H1 (cell line): ENCODE measurements at regions not wholly inside any gene's neighbourhood (a gene's known extent, or its start where the extent isn't known, plus 50 kb on each side); places are given as distances from the start of the nearest gene placed in this dataset.

ENCODE experiments used
- CTCF ChIA-PET: fragments of 300-600 bp; sonication (Branson Sonifier 250); formaldehyde crosslinking; loops from one replicate; lab custom pipeline; 2021; ENCODE audit not compliant: partially characterized antibody; lab: Charles Lee
- POLR2A ChIA-PET: fragments of 300-600 bp; sonication (Branson Sonifier 250); formaldehyde crosslinking; loops from one replicate; lab custom pipeline; 2021; ENCODE audit warnings: inconsistent platforms; ENCODE audit not compliant: partially characterized antibody; lab: Charles Lee
- DNase-seq, 2 experiments: peaks; one replicate each; pipeline versions ENCODE4 v3.0.0 to v3.0.0-alpha.2; 2010 to 2022; ENCODE audit warnings: low spot score in 2 of 2, low read depth in 1 of 2, mixed read lengths in 1 of 2
- FAIRE-seq: peaks from 2 replicates; lab custom pipeline; 2011; peaks lifted over from hg19 to GRCh38; lab: Jason Lieb, UNC
- H2AFZ ChIP-seq: 2 replicates; pipeline ENCODE4 v1.8.1; 2012; ENCODE audit warnings: low read length, inconsistent platforms
- H2AK5ac ChIP-seq: 2 replicates; pipeline ENCODE4 v1.6.1; 2013; ENCODE audit warnings: low read depth, low read length
- H2BK120ac ChIP-seq: replicated peaks from 2 replicates; pipeline ENCODE3; 2013; ENCODE audit warnings: low read depth, low read length, inconsistent platforms
- H2BK12ac ChIP-seq: 2 replicates; pipeline ENCODE4 v1.6.1; 2013; ENCODE audit warnings: low read depth, low read length
- H2BK15ac ChIP-seq: 2 replicates; pipeline ENCODE4 v1.6.1; 2013; ENCODE audit warnings: low read length
- H2BK20ac ChIP-seq: 2 replicates; pipeline ENCODE4 v1.6.1; 2013; ENCODE audit warnings: low read length
- H2BK5ac ChIP-seq: 2 replicates; pipeline ENCODE4 v1.6.1; 2013; ENCODE audit warnings: low read depth, low read length
- H3K14ac ChIP-seq: 2 replicates; pipeline ENCODE4 v1.6.1; 2013; ENCODE audit warnings: inconsistent platforms; ENCODE audit not compliant: insufficient read length
- H3K18ac ChIP-seq: 2 replicates; pipeline ENCODE4 v1.6.1; 2013; ENCODE audit warnings: low read length; ENCODE audit errors: extremely low read depth
- H3K23ac ChIP-seq: 2 replicates; pipeline ENCODE4 v1.6.1; 2013; ENCODE audit warnings: inconsistent platforms; ENCODE audit not compliant: insufficient read length
- H3K23me2 ChIP-seq: 2 replicates; pipeline ENCODE4 v1.6.1; 2013; ENCODE audit warnings: low read depth, low read length
- H3K27ac ChIP-seq: 2 replicates; pipeline ENCODE4 v1.6.1; 2011; ENCODE audit warnings: low read depth, low read length, inconsistent platforms
- H3K27me3 ChIP-seq, 4 experiments: replicated peaks in 1 of 4; 1 replicate in 1 of 4; 2 replicates in 3 of 4; pipeline versions ENCODE4 v1.6.1 to v1.8.1; 2011 to 2013; ENCODE audit warnings: low read length in 3 of 4, mild to moderate bottlenecking in 3 of 4, inconsistent platforms in 2 of 4, mixed read lengths in 2 of 4, moderate library complexity in 1 of 4; ENCODE audit not compliant: control insufficient read depth in 3 of 4, insufficient read depth in 3 of 4; ENCODE audit errors: extremely low read depth in 1 of 4
- H3K36me3 ChIP-seq, 4 experiments: 2 replicates each; pipeline versions ENCODE4 v1.6.1 to v1.8.1; 2011 to 2013; ENCODE audit warnings: mild to moderate bottlenecking in 4 of 4, low read length in 3 of 4, moderate library complexity in 2 of 4, control low read depth in 1 of 4, inconsistent platforms in 1 of 4; ENCODE audit not compliant: insufficient read depth in 4 of 4, control insufficient read depth in 2 of 4
- H3K4ac ChIP-seq: replicated peaks from 2 replicates; pipeline ENCODE3; 2013; ENCODE audit warnings: low read length, low read depth, mixed read lengths, inconsistent platforms; ENCODE audit not compliant: insufficient read length
- H3K4me1 ChIP-seq, 4 experiments: replicated peaks in 1 of 4; 1 replicate in 1 of 4; 2 replicates in 3 of 4; pipeline versions ENCODE4 v1.6.1 to v1.8.1; 2011 to 2013; ENCODE audit warnings: low read length in 3 of 4, inconsistent platforms in 2 of 4, mixed read lengths in 1 of 4; ENCODE audit not compliant: insufficient read depth in 4 of 4, control insufficient read depth in 3 of 4
- H3K4me2 ChIP-seq, 2 experiments: 2 replicates each; pipeline versions ENCODE4 v1.6.1 to v1.8.1; 2011 to 2013; ENCODE audit warnings: low read depth in 2 of 2, low read length in 2 of 2, control low read depth in 1 of 2, inconsistent platforms in 1 of 2, mild to moderate bottlenecking in 1 of 2; ENCODE audit not compliant: insufficient read depth in 1 of 2
- H3K4me3 ChIP-seq, 4 experiments: fragments of 200-600, 300-600 bp in 1 of 4; sonication (generic), shearing (Covaris generic), sonication (Bioruptor Twin) in 1 of 4; 2 replicates each; pipeline versions ENCODE4 v1.5.1 to v1.8.1; 2011 to 2016; ENCODE audit warnings: low read length in 4 of 4, low read depth in 3 of 4, control low read depth in 2 of 4, inconsistent platforms in 2 of 4, mild to moderate bottlenecking in 2 of 4, mixed read lengths in 1 of 4, moderate library complexity in 1 of 4; ENCODE audit not compliant: insufficient read depth in 2 of 4; ENCODE audit errors: extremely low read depth in 1 of 4
- H3K56ac ChIP-seq: replicated peaks from 2 replicates; pipeline ENCODE3; 2013; ENCODE audit warnings: low read depth, mild to moderate bottlenecking, mixed read lengths, low read length, inconsistent platforms; ENCODE audit not compliant: insufficient read length
- H3K79me1 ChIP-seq: 2 replicates; pipeline ENCODE4 v1.6.1; 2013; ENCODE audit warnings: low read depth, low read length, control low read depth
- H3K79me2 ChIP-seq, 2 experiments: 2 replicates each; pipeline versions ENCODE4 v1.6.1 to v1.8.1; 2012 to 2013; ENCODE audit warnings: low read length in 2 of 2, mild to moderate bottlenecking in 2 of 2, inconsistent platforms in 1 of 2; ENCODE audit not compliant: insufficient read depth in 2 of 2, control insufficient read depth in 1 of 2
- H3K9ac ChIP-seq, 4 experiments: replicated peaks in 1 of 4; 1 replicate in 1 of 4; 2 replicates in 3 of 4; pipeline versions ENCODE4 v1.6.1 to v1.8.1; 2011 to 2013; ENCODE audit warnings: low read depth in 3 of 4, low read length in 3 of 4, control low read depth in 2 of 4, mild to moderate bottlenecking in 2 of 4, moderate library complexity in 2 of 4, inconsistent platforms in 1 of 4; ENCODE audit errors: extremely low read depth in 1 of 4
- H3K9me3 ChIP-seq, 2 experiments: 2 replicates each; pipeline versions ENCODE4 v1.6.1 to v1.8.1; 2012 to 2013; ENCODE audit warnings: mild to moderate bottlenecking in 2 of 2, moderate library complexity in 2 of 2, control low read depth in 1 of 2, inconsistent platforms in 1 of 2, low read depth in 1 of 2, low read length in 1 of 2, mixed read lengths in 1 of 2; ENCODE audit not compliant: insufficient read depth in 2 of 2
- H4K20me1 ChIP-seq, 2 experiments: replicated peaks in 1 of 2; 2 replicates each; pipeline versions ENCODE3 to v1.8.1; 2011 to 2013; ENCODE audit warnings: inconsistent platforms in 2 of 2, low read length in 2 of 2, mild to moderate bottlenecking in 1 of 2; ENCODE audit not compliant: insufficient read depth in 2 of 2, control insufficient read depth in 1 of 2
- H4K5ac ChIP-seq: 2 replicates; pipeline ENCODE4 v1.6.1; 2013; ENCODE audit warnings: low read length, low read depth, mixed read lengths, inconsistent platforms; ENCODE audit not compliant: insufficient read length
- H4K8ac ChIP-seq: 2 replicates; pipeline ENCODE4 v1.8.0; 2013; ENCODE audit warnings: mild to moderate bottlenecking, moderate library complexity, low read length, inconsistent platforms; ENCODE audit not compliant: insufficient read depth; ENCODE audit errors: extremely low read depth
- H4K91ac ChIP-seq: replicated peaks from 2 replicates; pipeline ENCODE3; 2013; ENCODE audit warnings: low read length, mixed read lengths, inconsistent platforms; ENCODE audit not compliant: insufficient read length
- ATF2 ChIP-seq: IDR thresholded peaks from 2 replicates; pipeline ENCODE4 v1.6.1; 2012; ENCODE audit warnings: low read length, inconsistent platforms
- EP300 ChIP-seq, 2 experiments: IDR thresholded peaks; 1 replicate in 1 of 2; 2 replicates in 1 of 2; pipeline ENCODE4 v1.6.1; 2011 to 2012; ENCODE audit warnings: low read depth in 2 of 2, low read length in 2 of 2, mild to moderate bottlenecking in 2 of 2, borderline replicate concordance in 1 of 2, inconsistent platforms in 1 of 2, moderate library complexity in 1 of 2
- PHF8 ChIP-seq: fragments of 200-600 bp; sonication (generic); conservative IDR thresholded peaks from 2 replicates; pipeline ENCODE4 v1.7.1; 2012; ENCODE audit warnings: low read depth, mild to moderate bottlenecking, inconsistent platforms, low read length, moderate library complexity
- POU5F1 ChIP-seq: IDR thresholded peaks from 2 replicates; pipeline ENCODE4 v1.6.1; 2011; ENCODE audit warnings: low read depth, mild to moderate bottlenecking, low read length, moderate library complexity
- RXRA ChIP-seq: IDR thresholded peaks from 2 replicates; pipeline ENCODE4 v1.6.1; 2011; ENCODE audit warnings: low read depth, mild to moderate bottlenecking, low read length, moderate library complexity; ENCODE audit not compliant: insufficient read depth
- SP1 ChIP-seq: IDR thresholded peaks from 2 replicates; pipeline ENCODE4 v1.6.1; 2011; ENCODE audit warnings: low read depth, low read length
- SP2 ChIP-seq: IDR thresholded peaks from 2 replicates; pipeline ENCODE4 v1.6.1; 2012; ENCODE audit warnings: mild to moderate bottlenecking, low read length, inconsistent platforms
- TAF1 ChIP-seq: IDR thresholded peaks from 2 replicates; pipeline ENCODE4 v1.6.1; 2011; ENCODE audit warnings: mild to moderate bottlenecking, low read depth, low read length
- YY1 ChIP-seq: IDR thresholded peaks from 2 replicates; pipeline ENCODE4 v1.6.1; 2011; ENCODE audit warnings: low read depth, mild to moderate bottlenecking, low read length
- WGBS, 2 experiments: shearing (Covaris generic) in 1 of 2; methylation state at CpG; one replicate each; pipeline versions ENCODE4 v1.1.6 to v1.1.7; 2013 to 2015; ENCODE audit warnings: low lambda C conversion rate in 2 of 2, mixed read lengths in 2 of 2, inconsistent platforms in 1 of 2, low coverage in 1 of 2, missing lambda C conversion rate in 1 of 2; ENCODE audit not compliant: insufficient replicate concordance in 2 of 2, insufficient coverage in 1 of 2, insufficient read length in 1 of 2; ENCODE audit errors: extremely low coverage in 1 of 2, missing lambda C conversion rate in 1 of 2; 5-methylcytosine and 5-hydroxymethylcytosine counted together
- TF ChIP-seq, protein P1 (sequence below): IDR thresholded peaks from 2 replicates; pipeline ENCODE4 v1.6.1; 2012; ENCODE audit warnings: inconsistent platforms
- TF ChIP-seq, protein P2 (sequence below): IDR thresholded peaks from 2 replicates; pipeline ENCODE4 v1.6.1; 2011; ENCODE audit warnings: low read depth, mild to moderate bottlenecking, low read length; ENCODE audit not compliant: insufficient read depth

DNA sequence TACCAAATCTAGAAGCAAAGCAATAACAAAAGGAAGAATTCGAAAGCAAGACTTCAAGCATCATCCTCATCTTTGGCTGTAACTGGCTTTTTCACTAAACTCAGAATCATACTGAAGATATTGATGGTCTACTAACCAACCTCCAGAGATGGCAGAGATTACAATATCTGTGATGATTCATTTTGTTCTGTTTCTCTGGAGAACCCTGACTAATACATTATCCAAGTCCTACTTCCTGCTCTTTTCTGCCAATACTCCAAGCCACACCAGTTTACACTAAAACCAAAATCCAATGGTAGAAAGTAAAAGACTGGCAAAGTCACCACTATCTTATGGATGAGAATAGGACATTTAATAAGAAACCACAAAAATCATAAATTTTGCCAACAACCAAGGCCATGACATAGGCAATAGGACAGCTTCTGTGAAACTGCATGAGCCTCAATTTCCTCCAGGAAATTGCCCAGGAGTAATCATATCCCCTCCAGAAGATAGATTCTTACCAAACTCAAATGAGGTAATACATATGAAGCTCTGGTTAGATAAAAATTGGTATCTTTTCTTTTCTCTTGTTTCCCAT is 159.8 kb downstream of the METTL4 start:
- Histone ChIP-seq H4K91ac (no peak overlapping the region), H2BK20ac (no peak overlapping the region), H3K9me3 (no peaks in the 10 kb centered on the region), H2AK5ac (no peak overlapping the region), H3K23ac (no peak overlapping the region), H2BK120ac (no peak overlapping the region), H2AFZ (no peak overlapping the region), H3K23me2 (no peaks in the 10 kb centered on the region), H3K79me1 (no peaks in the 10 kb centered on the region), H2BK12ac (no peak overlapping the region), H3K4ac (no peak overlapping the region), H3K27me3 (no peaks in the 10 kb centered on the region), H4K5ac (no peak overlapping the region), H3K4me3 (no peak overlapping the region), H3K79me2 (no peaks in the 10 kb centered on the region), H4K8ac (no peak overlapping the region), H3K18ac (no peak overlapping the region), H3K4me1 (no peaks in the 10 kb centered on the region; a peak in 1 of 7 replicates), H3K36me3 (no peaks in the 10 kb centered on the region), H2BK15ac (no peak overlapping the region), H3K56ac (no peak overlapping the region), H3K4me2 (no peak overlapping the region), H3K27ac (no peak overlapping the region), H3K9ac (no peak overlapping the region), H2BK5ac (no peak overlapping the region), H4K20me1 (no peaks in the 10 kb centered on the region), H3K14ac (no peak overlapping the region)
- ChIA-PET CTCF (interaction anchor here (0.8 kb wide), 1 partner anchor 13 kb away, joined by 3 read pairs; no protein-coding TSS in a partner anchor), POLR2A (no interaction called here)
- DNase-seq (no peak), FAIRE-seq (no peak)
- WGBS, 2 experiments = 69% methylated on average over 1 of the region's 1 CpG; no CpG with 5 or more reads in 1 of the 2 experiments
- TF ChIP-seq ATF2 (no peak), TAF1 (no peak), SP2 (no peak), SP1 (no peak), RXRA (no peak), YY1 (no peak), EP300 (IDR thresholded peaks at IDR 0.05; ENCODE audit: borderline replicate concordance in 1 of 2, low read depth in 2 of 2, low read length in 2 of 2) (no peak), PHF8 (no peak), POU5F1 (no peak)
- TF ChIP-seq, protein P1, sequence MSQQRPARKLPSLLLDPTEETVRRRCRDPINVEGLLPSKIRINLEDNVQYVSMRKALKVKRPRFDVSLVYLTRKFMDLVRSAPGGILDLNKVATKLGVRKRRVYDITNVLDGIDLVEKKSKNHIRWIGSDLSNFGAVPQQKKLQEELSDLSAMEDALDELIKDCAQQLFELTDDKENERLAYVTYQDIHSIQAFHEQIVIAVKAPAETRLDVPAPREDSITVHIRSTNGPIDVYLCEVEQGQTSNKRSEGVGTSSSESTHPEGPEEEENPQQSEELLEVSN = no peak
- TF ChIP-seq, protein P2, sequence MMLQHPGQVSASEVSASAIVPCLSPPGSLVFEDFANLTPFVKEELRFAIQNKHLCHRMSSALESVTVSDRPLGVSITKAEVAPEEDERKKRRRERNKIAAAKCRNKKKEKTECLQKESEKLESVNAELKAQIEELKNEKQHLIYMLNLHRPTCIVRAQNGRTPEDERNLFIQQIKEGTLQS = no peak
